ENCODE measurements at regions not wholly inside any gene's neighbourhood (a gene's known extent, or its start where the extent isn't known, plus 50 kb on each side); places are given as distances from the start of the nearest gene placed in this dataset.

- intact Hi-C loops (cut with micrococcal nuclease) = no loop called here
Observed at GRCh38 chr9:21561502-21561901, 79.4 kb upstream of the IFNE start.

GRCh38 chr9:21564175-21564574 is 82.1 kb upstream of the IFNE start:
- intact Hi-C loops (cut with micrococcal nuclease) = no loop called here

GRCh38 chr9:21565155-21565554 is 83.0 kb upstream of the IFNE start:
- intact Hi-C loops (cut with micrococcal nuclease) = no loop called here

DNA sequence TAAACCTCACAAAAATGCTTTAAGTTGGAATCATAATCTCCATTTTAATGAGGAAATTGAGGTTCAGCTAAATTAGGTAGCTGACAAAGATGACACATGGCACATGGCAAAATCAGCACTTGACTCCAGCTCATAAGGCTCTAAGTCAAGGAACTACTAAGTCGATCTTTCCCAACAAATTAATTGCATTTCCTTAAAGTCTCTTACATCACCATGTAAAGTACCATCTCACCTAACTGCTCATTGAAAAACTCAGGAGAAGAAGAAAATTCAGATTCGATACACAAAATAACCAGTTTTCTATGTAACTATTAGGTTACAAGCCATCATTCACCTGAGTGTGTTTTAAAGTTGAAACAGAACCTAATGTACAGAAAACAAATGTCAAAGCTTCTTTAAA is 85.8 kb upstream of the IFNE start:
- intact Hi-C loops (cut with micrococcal nuclease) = no loop called here

DNA sequence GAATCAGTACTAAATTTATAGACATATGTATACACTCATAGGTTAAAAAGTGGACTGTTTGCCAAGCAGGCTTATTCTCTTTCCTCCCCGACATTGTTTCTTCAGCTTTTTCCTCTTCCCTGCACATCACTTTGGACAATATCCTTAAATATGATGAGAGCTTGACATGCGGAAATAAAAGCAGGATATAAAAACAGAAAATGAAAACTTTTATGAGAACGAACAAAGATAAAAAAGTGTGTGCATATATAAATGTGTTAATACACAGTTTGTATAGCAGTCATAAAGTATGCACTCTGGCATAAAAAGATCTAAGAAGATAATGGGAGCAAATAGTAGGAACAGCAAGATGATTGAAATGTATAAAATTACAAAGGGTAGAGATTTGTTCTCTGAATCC is 86.4 kb upstream of the IFNE start:
- intact Hi-C loops (cut with micrococcal nuclease) = no loop called here

DNA sequence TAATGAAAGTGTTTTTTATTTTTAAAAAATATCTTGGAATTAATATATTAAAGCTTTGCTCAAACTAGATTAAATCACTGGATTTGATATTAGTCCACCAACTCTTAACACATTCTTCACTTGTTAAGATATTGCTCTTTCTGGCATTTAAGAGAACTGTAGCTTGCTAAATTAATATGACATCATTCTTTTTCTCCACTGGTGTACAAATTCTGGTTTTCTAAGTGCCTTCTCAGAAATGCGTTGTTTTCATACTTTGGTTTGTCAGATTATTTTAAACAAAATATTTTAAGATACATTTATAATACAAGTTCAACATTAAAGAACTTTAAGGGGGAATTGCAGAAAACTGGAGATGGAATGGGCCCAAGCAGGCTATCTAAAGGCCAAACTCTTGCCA is 87.6 kb upstream of the IFNE start:
- intact Hi-C loops (cut with micrococcal nuclease) = no loop called here

DNA sequence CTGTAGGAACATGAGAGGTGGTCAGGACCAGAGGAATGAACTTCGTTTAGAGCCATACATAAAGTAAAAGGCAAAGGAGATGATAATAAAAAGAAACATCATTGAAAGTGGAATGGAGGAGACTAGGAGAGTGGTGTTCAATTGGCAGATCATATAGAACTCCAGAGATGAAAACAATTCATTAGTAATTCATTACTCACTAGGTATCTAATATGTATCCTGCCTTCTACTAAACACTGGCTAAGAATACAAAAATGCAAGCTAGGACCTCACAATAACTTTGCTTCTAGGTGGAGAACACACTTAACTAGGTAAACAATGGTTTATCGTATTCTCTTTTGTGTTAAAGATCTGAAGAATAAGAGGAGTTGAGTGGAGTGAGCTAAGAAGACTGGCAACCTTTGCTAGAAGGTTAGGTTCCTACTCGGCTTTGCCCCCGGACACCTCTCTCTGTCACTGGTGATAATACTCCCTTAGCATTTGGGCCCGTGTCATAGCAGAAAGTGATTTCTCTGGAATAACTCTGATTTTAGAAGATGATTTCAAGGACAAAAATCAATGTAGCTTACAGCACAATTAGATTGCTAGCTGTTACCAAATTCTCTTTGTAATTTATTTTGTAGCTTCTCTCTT is 88.6 kb upstream of the IFNE start:
- intact Hi-C loops (cut with micrococcal nuclease) = no loop called here

DNA sequence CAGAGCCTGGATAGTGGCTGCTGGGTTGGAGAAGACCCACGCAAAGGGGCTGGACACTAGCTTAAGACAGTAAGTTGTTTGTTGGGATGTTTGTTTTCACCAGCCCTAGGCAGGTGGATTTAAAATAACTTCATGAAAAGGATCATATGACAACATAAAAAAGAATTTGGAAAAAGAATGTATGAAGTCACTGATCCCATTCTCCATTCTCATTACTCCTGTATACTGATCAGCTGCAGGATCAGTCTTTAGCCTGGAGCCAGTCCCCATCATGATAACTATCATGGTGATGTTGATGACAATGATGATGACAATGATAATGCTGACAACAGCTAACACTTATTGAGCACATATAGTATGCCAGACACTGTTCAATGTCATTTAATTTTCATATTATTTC is 92.1 kb upstream of the IFNE start:
- intact Hi-C loops (cut with micrococcal nuclease) = no loop called here

DNA sequence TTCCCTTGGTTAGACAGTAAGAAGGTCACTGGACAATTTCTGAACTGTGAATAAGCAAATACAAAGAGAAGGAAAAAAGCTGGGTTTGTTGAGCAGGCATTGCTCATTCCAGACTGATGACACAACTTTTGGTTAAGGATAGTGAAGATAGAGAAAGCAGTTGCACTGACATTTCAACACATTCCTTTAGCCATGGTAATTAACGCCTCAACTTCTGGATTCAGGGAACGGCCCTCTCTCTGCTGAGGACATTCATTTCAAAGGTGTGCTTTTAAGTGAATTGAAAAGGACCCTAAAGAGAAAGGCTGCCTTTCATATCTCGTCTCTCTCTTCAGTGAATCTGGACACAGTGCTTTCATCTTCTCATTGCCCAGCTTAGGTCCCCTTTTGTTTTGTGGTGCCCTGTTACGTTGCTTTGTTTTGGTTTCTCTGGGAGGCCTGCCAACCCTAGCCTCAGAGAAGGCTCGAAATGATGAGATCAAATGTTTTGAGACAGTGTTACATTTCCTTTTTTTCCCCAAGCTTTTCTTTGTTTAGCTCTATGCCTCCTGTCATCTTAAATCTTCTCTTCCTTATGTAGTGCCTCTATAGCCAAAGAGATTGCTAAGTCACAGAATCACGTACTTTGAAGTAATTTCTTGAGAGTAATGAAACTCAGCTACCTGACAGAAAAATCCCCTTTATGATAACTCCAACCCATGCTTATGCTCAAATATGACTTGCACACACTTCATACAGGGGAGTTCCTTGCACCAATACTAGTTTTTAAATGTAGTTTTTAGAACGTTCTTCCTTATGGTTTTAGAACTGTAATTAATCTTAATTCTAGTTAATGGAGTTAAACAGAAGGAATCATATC is 94.4 kb upstream of the IFNE start:
- intact Hi-C loops (cut with micrococcal nuclease) = loop anchor here (5.0 kb wide), 4 partner anchors 134 to 894 kb away; partner anchors contain the start of genes CDKN2A, CDKN2B-AS1, FOCAD and IFNA1

DNA sequence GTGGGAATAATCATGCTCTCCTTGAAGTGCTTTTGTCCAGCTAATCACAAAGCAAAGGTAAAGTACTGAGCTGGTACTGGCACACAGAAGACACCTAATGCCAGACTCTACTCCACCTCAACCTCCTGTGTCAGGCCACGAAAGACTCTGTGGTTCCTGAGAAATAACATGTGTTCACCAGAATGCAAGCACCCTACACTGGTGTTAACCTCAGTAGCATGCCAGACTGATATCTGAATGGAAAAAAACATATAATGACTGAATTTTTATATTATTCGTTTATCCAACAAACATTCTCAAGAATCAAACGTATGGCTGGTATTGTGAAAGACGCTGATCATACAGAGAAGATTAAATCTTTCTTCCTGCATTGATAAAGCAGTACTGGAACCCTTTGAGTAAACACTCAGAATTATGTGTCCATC is 97.1 kb upstream of the IFNE start:
- intact Hi-C loops (cut with micrococcal nuclease) = loop anchor here (2.0 to 5.0 kb wide), 6 partner anchors 137 to 897 kb away; partner anchors contain the start of genes CDKN2A, CDKN2B-AS1, FOCAD and IFNA1

- intact Hi-C loops (cut with micrococcal nuclease) = loop anchor here (2.0 to 5.0 kb wide), 6 partner anchors 137 to 897 kb away; partner anchors contain the start of genes CDKN2A, CDKN2B-AS1, FOCAD and IFNA1
Observed at GRCh38 chr9:21579743-21580142, 97.6 kb upstream of the IFNE start.

- intact Hi-C loops (cut with micrococcal nuclease) = no loop called here
Observed at GRCh38 chr9:21580636-21581378, 98.7 kb upstream of the IFNE start.

DNA sequence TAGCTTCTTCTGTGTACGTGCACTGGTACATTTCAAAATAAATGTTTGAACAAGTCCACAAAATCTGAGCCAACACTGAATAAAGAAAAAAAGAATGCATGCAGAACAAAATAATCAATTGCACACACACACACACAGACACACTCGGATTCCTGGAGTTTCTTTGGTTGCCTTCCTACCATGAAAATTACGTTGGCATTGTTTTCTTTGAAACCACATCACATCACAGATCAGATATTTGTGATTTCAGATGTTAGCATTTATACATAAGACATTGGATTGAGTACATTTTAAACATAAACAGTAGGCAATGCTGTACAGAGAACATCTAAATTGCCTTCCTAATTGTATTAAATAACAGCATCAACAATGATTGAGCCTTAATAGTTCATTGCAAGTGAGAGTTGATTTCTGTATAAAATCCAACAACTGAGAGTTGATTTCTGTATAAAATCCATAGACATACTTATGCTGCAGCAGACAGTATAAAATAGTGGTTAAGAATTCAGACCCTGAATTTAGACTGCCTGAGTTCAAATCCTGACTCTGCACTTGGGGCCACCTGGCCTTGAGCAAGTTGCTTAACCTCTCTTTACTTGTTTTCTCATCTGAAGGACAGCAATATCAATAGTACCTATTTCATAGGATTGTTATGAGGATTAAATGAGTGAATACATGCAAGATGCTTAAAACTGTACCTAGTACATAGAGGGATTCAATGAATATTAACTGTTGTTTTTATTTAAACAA is 101.7 kb upstream of the IFNE start:
- intact Hi-C loops (cut with micrococcal nuclease) = no loop called here

GRCh38 chr9:21584890-21585289 is 102.8 kb upstream of the IFNE start:
- intact Hi-C loops (cut with micrococcal nuclease) = no loop called here

GRCh38 chr9:21585756-21586752 is 103.9 kb upstream of the IFNE start:
- intact Hi-C loops (cut with micrococcal nuclease) = no loop called here

DNA sequence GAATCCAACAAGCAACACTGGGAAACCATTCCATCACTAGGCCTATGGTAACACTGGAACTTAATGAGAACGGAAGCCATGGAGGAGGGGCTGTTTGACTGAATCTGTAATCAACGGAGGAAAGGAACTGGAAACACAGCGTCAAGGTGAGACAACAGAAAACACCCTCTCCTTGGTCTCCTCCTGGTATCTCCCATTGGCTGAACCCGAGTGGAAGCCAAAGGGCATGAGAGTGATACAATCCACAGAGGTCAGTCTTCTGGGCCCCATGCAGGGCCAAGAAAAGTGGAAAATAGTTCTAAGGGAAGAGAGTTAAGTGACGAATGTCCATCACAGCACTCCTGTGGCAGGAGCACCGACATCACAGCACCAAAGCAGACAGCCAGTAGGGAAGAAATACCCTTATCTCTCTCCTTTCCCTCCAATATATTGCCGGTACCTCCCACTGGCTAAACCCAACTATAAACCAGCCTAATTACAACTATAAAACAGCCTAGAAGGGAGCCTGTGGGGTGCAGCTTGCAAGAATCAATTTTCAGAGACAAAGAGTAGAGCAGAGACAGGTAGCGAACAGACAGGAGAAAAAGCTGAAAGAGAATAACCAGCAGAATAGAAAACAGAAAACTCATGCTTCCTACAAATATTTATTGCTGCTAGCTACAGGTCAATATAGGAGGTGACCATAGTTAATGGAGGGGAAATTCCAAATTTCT is 107.4 kb upstream of the IFNE start:
- intact Hi-C loops (cut with micrococcal nuclease) = no loop called here

- intact Hi-C loops (cut with micrococcal nuclease) = no loop called here
Observed at GRCh38 chr9:21590058-21590996, 108.2 kb upstream of the IFNE start.
